ENCODE measurements at regions not wholly inside any gene's neighbourhood (a gene's known extent, or its start where the extent isn't known, plus 50 kb on each side); places are given as distances from the start of the nearest gene placed in this dataset.

DNA sequence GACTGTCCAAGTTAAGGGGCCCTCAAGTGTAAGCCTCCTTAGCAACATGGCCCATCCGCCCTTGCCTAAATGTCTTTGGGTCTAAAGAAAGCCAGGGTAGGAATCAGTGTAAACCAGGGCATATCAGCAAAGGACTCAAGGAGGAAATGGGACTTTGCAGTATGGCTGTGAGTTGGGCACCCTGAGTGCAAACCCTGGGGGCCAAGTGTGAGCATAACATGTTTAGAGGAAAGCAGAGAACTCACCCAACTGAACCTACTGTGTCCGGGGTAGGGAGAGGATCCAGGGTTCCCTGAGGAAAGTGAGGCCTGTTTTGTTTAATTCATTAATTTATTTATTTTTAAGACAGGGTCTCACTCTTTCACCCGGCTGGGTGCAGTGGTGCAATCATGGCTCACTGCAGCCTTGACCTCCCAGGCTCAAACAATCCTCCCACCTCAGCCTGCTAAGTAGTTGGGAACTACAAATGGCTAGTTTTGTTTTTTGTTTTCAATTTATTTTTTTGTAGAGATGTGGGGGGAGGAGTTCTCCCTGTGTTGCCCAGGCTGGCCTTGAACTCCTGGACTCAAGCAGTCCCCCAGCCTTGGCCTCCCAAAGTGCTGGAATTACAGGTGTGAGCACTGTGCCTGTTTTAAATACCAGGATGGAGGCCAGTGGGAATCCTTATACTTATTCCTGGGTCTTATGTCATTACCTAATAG, 51.0 kb upstream of the ACTR3 start:
- 93 to 100% (median 95%) methylated on average over 3 of the region's 3 CpGs for WGBS, 4 donors
- Histone ChIP-seq H3K4me1 (no peaks in the 10 kb centered on the region), H3K4me3 (no peak overlapping the region), H3K9me3 (no peaks in the 10 kb centered on the region), H3K36me3 (no peaks in the 10 kb centered on the region), H3K27me3 (no peaks in the 10 kb centered on the region), H3K27ac (no peak overlapping the region)
- TF ChIP-seq POLR2A (IDR thresholded peaks at IDR 0.05) (no peak), CTCF (IDR thresholded peaks at IDR 0.05) (no peak)
- intact Hi-C loops (cut with DNase I) = no loop called here
- no peak for DNase-seq
- ATAC-seq = no peak

- no peaks in the 10 kb centered on the region for H3K36me3 ChIP-seq
- DNase-seq (no peak), ATAC-seq (no peak)
- intact Hi-C loops (cut with DNase I) = no loop called here
- no peak for TF ChIP-seq POLR2A (IDR thresholded peaks at IDR 0.05)
- TF ChIP-seq CTCF (IDR thresholded peaks at IDR 0.05) = no peak
- H3K9me3 ChIP-seq = no peaks in the 10 kb centered on the region
- 97 to 100% (median 97%) methylated on average over 2 of the region's 2 CpGs for WGBS, 4 donors
- no peak overlapping the region for H3K27ac ChIP-seq
- H3K4me3 ChIP-seq = no peak overlapping the region
- H3K27me3 ChIP-seq = no peaks in the 10 kb centered on the region
- no peaks in the 10 kb centered on the region for H3K4me1 ChIP-seq
These were observed 51.6 kb upstream of the ACTR3 start for GRCh38 chr2:113838277-113838676.

- Histone ChIP-seq H3K4me3 (no peak overlapping the region), H3K27ac (no peak overlapping the region), H3K9me3 (no peaks in the 10 kb centered on the region), H3K27me3 (no peaks in the 10 kb centered on the region), H3K4me1 (no peaks in the 10 kb centered on the region), H3K36me3 (no peaks in the 10 kb centered on the region)
- DNase-seq (no peak), ATAC-seq (no peak)
- intact Hi-C loops (cut with DNase I) = no loop called here
- WGBS, 4 donors = 87 to 93% (median 90%) methylated on average over 11 of the region's 11 CpGs
- no peak for TF ChIP-seq POLR2A (IDR thresholded peaks at IDR 0.05)
- TF ChIP-seq CTCF (IDR thresholded peaks at IDR 0.05) = no peak
These were observed 55.7 kb upstream of the ACTR3 start for GRCh38 chr2:113834051-113834730.

DNA sequence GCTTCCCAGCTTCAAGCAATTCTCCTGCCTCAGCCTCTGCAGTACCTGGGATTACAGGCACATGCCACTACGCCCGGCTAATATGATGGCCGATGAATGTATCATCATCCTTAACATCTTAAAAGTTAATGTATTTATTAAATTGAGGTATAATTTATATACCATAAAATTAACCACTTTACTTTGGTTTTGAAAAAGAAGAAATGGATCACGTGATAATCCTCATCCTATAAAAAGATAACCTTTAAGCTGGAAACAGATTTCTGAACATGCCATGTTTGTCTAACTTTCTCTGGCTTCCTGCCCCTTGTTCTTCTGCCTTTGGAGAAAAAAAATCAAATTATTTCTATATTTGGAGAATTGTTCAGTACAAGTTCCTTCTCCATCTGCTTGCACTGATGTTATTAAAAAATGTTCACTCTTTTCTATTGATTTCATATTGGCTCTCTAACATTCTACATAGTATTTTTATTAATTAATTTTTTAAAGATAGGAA, 57.0 kb upstream of the ACTR3 start:
- no peaks in the 10 kb centered on the region for H3K36me3 ChIP-seq
- WGBS, 4 donors = 82 to 87% (median 84%) methylated on average over 4 of the region's 4 CpGs
- H3K27ac ChIP-seq = no peak overlapping the region
- TF ChIP-seq CTCF (IDR thresholded peaks at IDR 0.05) = no peak
- no peak for TF ChIP-seq POLR2A (IDR thresholded peaks at IDR 0.05)
- intact Hi-C loops (cut with DNase I) = no loop called here
- DNase-seq = no peak
- H3K9me3 ChIP-seq = no peaks in the 10 kb centered on the region
- H3K4me3 ChIP-seq = no peak overlapping the region
- H3K27me3 ChIP-seq = no peaks in the 10 kb centered on the region
- H3K4me1 ChIP-seq = no peaks in the 10 kb centered on the region
- ATAC-seq = no peak
